ENCODE measurements at regions not wholly inside any gene's neighbourhood (a gene's known extent, or its start where the extent isn't known, plus 50 kb on each side); places are given as distances from the start of the nearest gene placed in this dataset.

DNA sequence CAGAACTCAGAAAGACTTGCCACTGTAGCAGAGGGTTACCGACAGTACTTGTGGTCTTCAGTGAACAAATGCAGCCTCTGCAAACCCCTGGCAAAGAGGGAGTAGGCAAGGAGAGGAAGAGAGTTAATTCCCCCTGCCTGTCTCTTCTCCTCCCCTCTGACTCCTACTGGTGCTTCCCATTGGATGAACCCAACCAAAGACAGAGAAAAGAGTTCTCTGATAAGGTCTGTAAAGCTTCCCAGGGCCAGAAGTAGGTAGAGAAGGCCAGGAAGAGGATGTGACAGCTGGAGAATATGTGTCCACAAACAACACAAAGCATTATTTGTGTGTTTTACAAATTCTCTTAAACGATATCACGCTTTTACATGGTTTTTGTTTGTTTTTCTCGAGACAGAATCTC lies 66.6 kb upstream of the GPCPD1 start:
- peaks cover 34% of the 10 kb centered on the region for H3K4me1 ChIP-seq

GRCh38 chr20:5675103-5676091 lies 64.6 kb upstream of the GPCPD1 start:
- Histone ChIP-seq H3K9me3 (no peaks in the 10 kb centered on the region), H3K4me2 (peak overlapping the region; percentile 53), H3K4me1 (peaks cover 47% of the 10 kb centered on the region), H3K27me3 (no peaks in the 10 kb centered on the region), H3K36me3 (no peaks in the 10 kb centered on the region), H4K20me1 (no peaks in the 10 kb centered on the region), H3K9ac (no peak overlapping the region), H3K27ac (0 out of 2 replicates have a peak overlapping the region, but pooled peaks have one; percentile 26), H3K4me3 (no peak overlapping the region)
- no peak for TF ChIP-seq Cebpa-rat (IDR thresholded peaks at IDR 0.05)

More for the DNA sequence above, 66.6 kb upstream of the GPCPD1 start:
- Histone ChIP-seq H4K20me1 (no peaks in the 10 kb centered on the region), H3K9me3 (no peaks in the 10 kb centered on the region), H3K4me3 (no peak overlapping the region), H3K27me3 (no peaks in the 10 kb centered on the region), H3K27ac (no peak overlapping the region), H3K9ac (no peak overlapping the region), H3K36me3 (no peaks in the 10 kb centered on the region), H3K4me2 (no peak overlapping the region)
- TF ChIP-seq Cebpa-rat (IDR thresholded peaks at IDR 0.05): no peak

DNA sequence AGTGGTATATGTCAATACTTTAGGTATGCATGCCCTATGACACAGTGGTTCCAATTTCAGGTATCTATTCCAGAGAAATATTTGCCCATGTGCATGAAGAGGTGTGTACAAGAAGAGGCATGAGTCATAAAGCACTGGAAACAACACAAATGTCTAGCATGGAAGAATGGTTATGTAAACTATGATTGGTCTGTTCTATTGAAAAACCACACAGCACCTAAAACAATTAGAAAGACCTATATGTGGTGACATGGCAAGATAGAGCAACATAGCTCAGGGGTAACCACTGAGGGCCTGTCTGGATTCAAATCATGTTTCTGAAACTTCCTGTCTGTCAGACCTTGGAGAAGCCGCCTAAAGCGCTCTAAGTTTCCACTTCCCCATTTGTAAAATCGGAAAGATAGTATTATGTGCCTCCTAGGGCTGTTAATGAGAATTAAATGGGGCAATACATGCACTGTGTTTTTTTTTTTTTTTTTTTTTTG lies 63.4 kb upstream of the GPCPD1 start:
- Histone ChIP-seq H3K9ac (no peak overlapping the region), H3K4me1 (peaks cover 49% of the 10 kb centered on the region), H3K36me3 (no peaks in the 10 kb centered on the region), H3K27ac (no peak overlapping the region), H3K27me3 (no peaks in the 10 kb centered on the region), H3K4me2 (peak overlapping the region; percentile 53), H3K9me3 (no peaks in the 10 kb centered on the region), H4K20me1 (no peaks in the 10 kb centered on the region), H3K4me3 (no peak overlapping the region)
- no peak for TF ChIP-seq Cebpa-rat (IDR thresholded peaks at IDR 0.05)

GRCh38 chr20:5670874-5671273 lies 60.1 kb upstream of the GPCPD1 start:
- no peak for TF ChIP-seq Cebpa-rat (IDR thresholded peaks at IDR 0.05)
- Histone ChIP-seq H4K20me1 (no peaks in the 10 kb centered on the region), H3K4me2 (peak overlapping the region; percentile 43), H3K27me3 (no peaks in the 10 kb centered on the region), H3K36me3 (no peaks in the 10 kb centered on the region), H3K27ac (peak overlapping the region; percentile 71), H3K9me3 (peaks cover 4% of the 10 kb centered on the region; the same call in 1 of the 2 replicates), H3K4me3 (no peak overlapping the region), H3K9ac (no peak overlapping the region), H3K4me1 (peaks cover 65% of the 10 kb centered on the region)

DNA sequence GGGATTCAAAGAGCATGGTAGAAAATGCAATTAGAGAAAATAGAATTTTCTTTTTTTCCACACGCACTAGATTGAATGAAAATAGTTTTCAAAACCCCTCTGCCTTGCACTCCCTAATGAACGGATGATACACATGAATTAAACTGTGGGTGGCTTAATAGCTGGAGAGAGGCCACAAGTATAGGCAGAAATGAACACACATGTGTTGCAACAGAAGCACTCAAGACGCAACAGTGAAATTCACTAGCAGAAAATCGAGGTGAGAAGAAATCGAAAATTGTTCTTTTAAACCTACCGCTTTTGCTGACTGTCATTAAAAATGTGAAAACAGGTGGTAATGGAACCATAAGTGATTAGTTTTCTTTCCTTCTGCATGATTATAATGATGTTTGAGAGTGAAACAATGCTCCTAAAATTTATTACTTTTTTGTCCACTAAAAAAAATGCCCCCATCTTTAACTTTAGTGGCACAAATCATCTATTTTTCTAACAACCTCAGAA lies 59.3 kb upstream of the GPCPD1 start:
- no peak overlapping the region for H3K4me3 ChIP-seq
- H3K4me2 ChIP-seq: no peak overlapping the region
- H3K27ac ChIP-seq: no peak overlapping the region
- no peaks in the 10 kb centered on the region for H3K36me3 ChIP-seq
- no peak overlapping the region for H3K9ac ChIP-seq
- no peaks in the 10 kb centered on the region for H3K27me3 ChIP-seq
- H3K9me3 ChIP-seq: peaks cover 4% of the 10 kb centered on the region; the same call in 1 of the 2 replicates
- no peaks in the 10 kb centered on the region for H4K20me1 ChIP-seq
- TF ChIP-seq Cebpa-rat (IDR thresholded peaks at IDR 0.05): no peak
- peaks cover 57% of the 10 kb centered on the region for H3K4me1 ChIP-seq

- no peaks in the 10 kb centered on the region for H3K27me3 ChIP-seq
- H3K4me2 ChIP-seq: peak overlapping the region; percentile 71; the same call in 1 of the 2 replicates
- no peaks in the 10 kb centered on the region for H4K20me1 ChIP-seq
- no peak overlapping the region for H3K4me3 ChIP-seq
- no peaks in the 10 kb centered on the region for H3K36me3 ChIP-seq
- H3K9me3 ChIP-seq: peaks cover 4% of the 10 kb centered on the region; the same call in 1 of the 2 replicates
- H3K27ac ChIP-seq: no peak overlapping the region
- no peak for TF ChIP-seq Cebpa-rat (IDR thresholded peaks at IDR 0.05)
- H3K9ac ChIP-seq: no peak overlapping the region
- H3K4me1 ChIP-seq: peaks cover 42% of the 10 kb centered on the region
Observed at GRCh38 chr20:5668529-5668868, 57.7 kb upstream of the GPCPD1 start.

DNA sequence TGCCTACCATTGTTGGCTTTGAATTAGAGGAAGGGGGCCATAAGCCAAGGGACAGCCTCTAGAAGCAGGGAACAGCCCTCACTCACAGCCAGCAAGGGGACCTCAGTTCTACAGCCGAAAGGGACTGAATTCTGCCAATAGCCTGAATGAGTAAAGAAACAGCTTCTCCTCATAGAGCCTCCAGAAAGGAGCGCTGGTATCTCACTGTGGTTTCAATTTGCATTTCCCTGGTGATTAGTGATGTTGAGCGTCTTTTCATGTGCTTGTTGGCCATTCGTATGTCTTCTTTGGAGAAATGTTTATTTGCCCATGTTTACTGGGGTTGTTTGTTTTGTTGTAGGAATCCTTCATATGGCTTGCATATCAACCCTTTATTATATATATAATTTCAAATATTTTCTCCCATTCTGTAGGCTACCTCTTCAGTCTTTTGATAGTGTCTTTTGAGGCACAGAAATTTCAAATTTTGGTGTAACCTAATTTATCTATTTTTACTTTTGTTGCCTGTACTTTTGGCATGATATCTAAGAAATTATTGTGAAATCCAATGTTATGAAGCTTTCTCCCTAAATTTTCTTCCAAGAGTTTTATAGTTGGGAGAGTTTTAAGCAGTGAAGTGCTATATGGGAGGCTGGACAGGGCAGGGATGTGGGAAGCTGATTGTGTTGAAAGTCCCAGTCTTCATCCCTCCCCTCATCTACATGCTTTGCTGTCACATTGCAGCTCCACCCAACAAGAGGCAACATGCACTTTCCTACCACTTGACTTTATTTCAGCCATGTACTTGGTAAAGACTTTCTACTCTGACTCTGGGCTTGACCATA lies 57.1 kb upstream of the GPCPD1 start:
- no peak overlapping the region for H3K9ac ChIP-seq
- H3K4me3 ChIP-seq: no peak overlapping the region
- no peak; the same call in 1 of the 2 replicates for TF ChIP-seq Cebpa-rat (IDR thresholded peaks at IDR 0.05)
- no peak overlapping the region for H3K27ac ChIP-seq
- no peaks in the 10 kb centered on the region for H3K36me3 ChIP-seq
- peak overlapping the region; percentile 71 for H3K4me2 ChIP-seq
- H3K9me3 ChIP-seq: peaks cover 4% of the 10 kb centered on the region; the same call in 1 of the 2 replicates
- no peaks in the 10 kb centered on the region for H4K20me1 ChIP-seq
- H3K4me1 ChIP-seq: peaks cover 44% of the 10 kb centered on the region
- H3K27me3 ChIP-seq: no peaks in the 10 kb centered on the region

GRCh38 chr20:5665417-5665816 lies 54.6 kb upstream of the GPCPD1 start:
- H3K27me3 ChIP-seq: no peaks in the 10 kb centered on the region
- TF ChIP-seq Cebpa-rat (IDR thresholded peaks at IDR 0.05): no peak
- no peak overlapping the region for H3K4me3 ChIP-seq
- peaks cover 50% of the 10 kb centered on the region for H3K4me1 ChIP-seq
- H3K4me2 ChIP-seq: no peak overlapping the region
- no peak overlapping the region for H3K9ac ChIP-seq
- no peaks in the 10 kb centered on the region for H3K36me3 ChIP-seq
- H3K9me3 ChIP-seq: peaks cover 4% of the 10 kb centered on the region; the same call in 1 of the 2 replicates
- no peak overlapping the region for H3K27ac ChIP-seq
- no peaks in the 10 kb centered on the region for H4K20me1 ChIP-seq

- Histone ChIP-seq H4K20me1 (no peaks in the 10 kb centered on the region), H3K4me1 (peaks cover 65% of the 10 kb centered on the region), H3K4me3 (no peak overlapping the region), H3K27me3 (no peaks in the 10 kb centered on the region), H3K9ac (no peak overlapping the region), H3K27ac (no peak overlapping the region), H3K4me2 (no peak overlapping the region), H3K9me3 (peaks cover 4% of the 10 kb centered on the region; the same call in 1 of the 2 replicates), H3K36me3 (no peaks in the 10 kb centered on the region)
- no peak for TF ChIP-seq Cebpa-rat (IDR thresholded peaks at IDR 0.05)
Observed at GRCh38 chr20:5663396-5663795, 52.6 kb upstream of the GPCPD1 start.

Measured in BLaER1 (cell line).